GM19240 (cell line): ENCODE measurements at regions not wholly inside any gene's neighbourhood (a gene's known extent, or its start where the extent isn't known, plus 50 kb on each side); places are given as distances from the start of the nearest gene placed in this dataset.
"Not testable (repeated sequence)": the region's sequence is repeated elsewhere in the genome, so short reads cannot be mapped to it uniquely, and the experiment has no call there.

ENCODE experiments used
- DNase-seq: peaks from one replicate; pipeline ENCODE4 v3.0.0; 2011; ENCODE audit warnings: low spot score; ENCODE audit not compliant: insufficient read length

GRCh38 chr14:66008631-66009030 lies 477.5 kb upstream of the CCDC196 start:
- DNase-seq = no peak

- no peak for DNase-seq
Observed at GRCh38 chr14:66009089-66009488, 477.1 kb upstream of the CCDC196 start.

GRCh38 chr14:66010695-66011094 lies 475.5 kb upstream of the CCDC196 start:
- DNase-seq = no peak

- no peak for DNase-seq
Observed at GRCh38 chr14:66011855-66012254, 474.3 kb upstream of the CCDC196 start.

GRCh38 chr14:66013607-66014006 lies 472.6 kb upstream of the CCDC196 start:
- DNase-seq = not testable (repeated sequence)

GRCh38 chr14:66015071-66015780 lies 470.9 kb upstream of the CCDC196 start:
- no peak for DNase-seq

GRCh38 chr14:66017927-66018326 lies 468.2 kb upstream of the CCDC196 start:
- DNase-seq = no peak

- no peak for DNase-seq
Observed at GRCh38 chr14:66022526-66022925, 463.6 kb upstream of the CCDC196 start.

GRCh38 chr14:66025779-66026178 lies 460.4 kb upstream of the CCDC196 start:
- no peak for DNase-seq

- not testable (repeated sequence) for DNase-seq
Observed at GRCh38 chr14:66031981-66032380, 454.2 kb upstream of the CCDC196 start.

GRCh38 chr14:66032800-66033199 lies 453.4 kb upstream of the CCDC196 start:
- DNase-seq = no peak

GRCh38 chr14:66036547-66036946 lies 449.6 kb upstream of the CCDC196 start:
- DNase-seq = no peak

GRCh38 chr14:66037361-66037760 lies 448.8 kb upstream of the CCDC196 start:
- no peak for DNase-seq

GRCh38 chr14:66038212-66038611 lies 448.0 kb upstream of the CCDC196 start:
- DNase-seq = no peak

- DNase-seq = no peak
Observed at GRCh38 chr14:66038618-66039017, 447.6 kb upstream of the CCDC196 start.

- no peak for DNase-seq
Observed at GRCh38 chr14:66039495-66039894, 446.7 kb upstream of the CCDC196 start.

- DNase-seq = no peak
Observed at GRCh38 chr14:66041582-66041981, 444.6 kb upstream of the CCDC196 start.

- DNase-seq = no peak
Observed at GRCh38 chr14:66043921-66044320, 442.2 kb upstream of the CCDC196 start.

GRCh38 chr14:66045572-66046021 lies 440.6 kb upstream of the CCDC196 start:
- DNase-seq = no peak

GRCh38 chr14:66046035-66046434 lies 440.1 kb upstream of the CCDC196 start:
- no peak for DNase-seq

GRCh38 chr14:66046591-66046990 lies 439.6 kb upstream of the CCDC196 start:
- DNase-seq = no peak

- no peak for DNase-seq
Observed at GRCh38 chr14:66056268-66056907, 429.8 kb upstream of the CCDC196 start.

GRCh38 chr14:66056926-66057552 lies 429.1 kb upstream of the CCDC196 start:
- DNase-seq = no peak
